Fibroblast of skin of back (primary cell): ENCODE measurements at regions not wholly inside any gene's neighbourhood (a gene's known extent, or its start where the extent isn't known, plus 50 kb on each side); places are given as distances from the start of the nearest gene placed in this dataset.
"Not testable (repeated sequence)": the region's sequence is repeated elsewhere in the genome, so short reads cannot be mapped to it uniquely, and the experiment has no call there.

Experiments used
- DNase-seq: peaks from one replicate; pipeline ENCODE4 v3.0.0-alpha.2; 2013

DNA sequence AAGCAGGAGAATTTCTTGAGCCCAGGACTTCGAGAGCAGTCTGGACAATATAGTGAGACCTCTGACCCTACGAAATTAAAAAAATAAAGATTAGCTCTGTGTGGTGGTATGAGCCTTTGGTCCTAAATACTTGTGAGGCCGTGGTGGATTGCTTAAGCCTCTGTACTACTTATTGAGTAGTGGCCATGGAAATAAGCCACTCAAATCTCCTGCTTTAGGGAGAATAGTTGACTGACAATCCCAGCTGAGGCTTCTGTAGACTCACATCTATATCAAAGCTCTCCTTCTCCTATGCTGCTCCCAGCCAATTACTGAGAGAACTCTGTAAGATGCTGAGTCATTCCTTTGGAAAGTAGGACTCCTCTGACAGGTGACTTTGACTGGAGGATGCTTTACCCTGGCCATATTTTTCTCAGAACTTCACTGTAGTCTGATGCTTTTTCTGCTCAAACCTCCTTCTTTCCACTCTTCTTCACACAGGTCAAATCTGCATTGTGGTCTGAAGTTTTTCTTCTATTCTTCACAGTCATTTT, 420.2 kb downstream of the SLC6A15 start:
- DNase-seq = no peak

DNA sequence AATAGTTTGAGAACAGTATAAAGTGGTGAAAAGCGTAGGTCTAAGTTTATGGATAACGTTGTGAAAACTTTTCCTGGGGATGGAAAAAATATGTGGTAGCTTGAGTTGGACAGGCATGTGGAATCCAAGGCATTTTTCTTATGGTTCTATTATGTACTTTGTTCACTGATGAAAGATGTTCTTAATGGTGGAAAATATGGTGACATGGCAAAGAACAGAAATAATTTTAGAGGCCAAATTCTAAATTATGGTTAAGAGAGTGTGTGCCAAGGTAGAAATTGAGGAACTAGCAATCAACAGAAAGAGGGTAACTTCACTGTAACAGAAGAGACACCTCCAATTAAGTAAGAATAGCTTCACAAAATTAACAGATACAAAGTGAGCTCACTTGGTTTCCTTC, 427.8 kb downstream of the SLC6A15 start:
- DNase-seq = no peak

DNA sequence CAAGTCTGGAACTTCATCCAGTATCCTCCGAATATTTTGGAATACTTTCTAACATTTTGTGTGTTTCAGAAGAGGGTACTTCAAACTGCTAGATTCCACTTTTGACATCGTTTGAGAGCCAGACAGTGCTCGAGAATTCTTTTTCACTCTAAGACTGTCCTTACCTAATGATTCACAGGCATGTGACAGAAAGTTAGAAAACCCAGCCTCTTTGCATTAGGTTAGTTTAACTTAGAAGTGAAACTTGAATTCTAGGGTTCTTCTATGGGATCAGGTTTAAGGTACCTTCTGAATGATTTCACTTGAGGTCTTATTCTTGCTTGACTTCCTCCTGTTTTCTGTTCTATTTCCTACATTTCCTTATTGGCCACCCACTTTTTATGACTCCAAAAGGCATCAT, 431.8 kb downstream of the SLC6A15 start:
- no peak for DNase-seq

DNA sequence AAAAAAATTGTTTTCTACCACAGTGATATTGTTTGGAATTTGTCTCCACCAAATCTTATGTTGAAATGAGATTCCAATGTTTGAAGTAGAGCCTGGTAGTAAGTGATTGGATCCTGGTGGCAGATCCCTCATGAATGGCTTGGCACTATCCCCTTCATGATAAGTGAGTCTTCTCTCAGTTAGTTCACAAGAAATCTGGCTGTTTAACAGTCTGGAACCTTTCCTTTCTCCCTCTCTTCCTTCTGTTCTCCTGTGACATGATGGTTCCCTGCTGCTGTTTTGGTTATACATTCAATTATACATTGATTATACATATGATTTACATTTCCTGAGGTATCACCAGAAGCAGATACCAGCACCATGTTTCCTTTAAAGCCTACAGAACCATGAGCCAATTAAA, 442.2 kb downstream of the SLC6A15 start:
- DNase-seq = no peak

DNA sequence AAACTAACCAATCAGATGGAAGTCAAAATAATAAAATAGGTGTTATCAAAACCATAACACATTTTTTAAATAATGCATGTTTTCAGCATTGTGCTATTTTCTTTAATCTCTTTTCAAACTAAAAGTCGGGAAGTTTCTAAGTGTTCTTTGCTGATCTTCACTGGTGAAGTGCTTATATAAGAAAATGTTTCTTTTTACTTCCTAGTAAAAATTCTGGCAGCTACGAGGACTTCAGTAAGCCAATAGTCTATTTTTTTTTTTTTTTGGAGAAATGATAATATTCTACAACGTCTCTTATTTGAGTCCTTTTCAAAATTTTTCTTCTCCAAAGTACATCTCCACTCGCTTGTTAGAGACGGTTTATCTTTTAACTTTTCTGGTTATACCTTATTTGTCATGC, 448.0 kb downstream of the SLC6A15 start:
- DNase-seq = no peak

DNA sequence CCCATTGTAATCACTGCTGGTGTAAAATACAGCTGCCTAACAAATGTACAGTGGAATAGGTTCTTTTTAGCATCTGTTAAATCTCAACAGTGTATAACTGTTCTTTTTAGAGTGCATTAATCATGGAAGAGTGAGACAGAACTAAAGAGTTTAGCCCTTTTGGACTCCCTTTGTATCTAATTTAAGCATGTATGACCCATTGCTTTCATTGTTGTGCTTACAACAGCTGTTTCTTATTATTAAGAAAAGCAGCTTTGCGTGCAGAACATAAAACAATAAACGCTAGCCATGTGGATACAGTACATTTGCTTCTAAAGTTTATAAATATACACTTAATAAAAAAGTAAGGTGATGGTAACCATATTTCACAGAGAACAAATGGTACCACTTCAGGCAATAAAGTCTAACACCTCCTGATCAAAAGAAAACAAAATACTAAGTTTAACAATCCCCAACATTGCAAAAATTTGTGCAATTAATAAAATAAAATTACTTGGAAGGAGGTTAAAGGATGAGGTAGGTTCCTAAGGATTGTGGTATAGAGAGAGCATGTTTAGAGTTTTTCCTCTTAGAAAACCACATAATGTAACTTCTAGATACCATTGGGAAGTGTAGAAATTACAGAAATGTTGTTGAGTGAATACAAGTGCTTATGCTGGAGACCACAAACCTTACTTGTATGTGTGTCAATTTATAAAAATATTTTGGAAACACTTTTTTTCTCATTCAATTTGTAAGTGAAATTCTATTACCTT, 448.7 kb downstream of the SLC6A15 start:
- DNase-seq = peak; percentile 30

DNA sequence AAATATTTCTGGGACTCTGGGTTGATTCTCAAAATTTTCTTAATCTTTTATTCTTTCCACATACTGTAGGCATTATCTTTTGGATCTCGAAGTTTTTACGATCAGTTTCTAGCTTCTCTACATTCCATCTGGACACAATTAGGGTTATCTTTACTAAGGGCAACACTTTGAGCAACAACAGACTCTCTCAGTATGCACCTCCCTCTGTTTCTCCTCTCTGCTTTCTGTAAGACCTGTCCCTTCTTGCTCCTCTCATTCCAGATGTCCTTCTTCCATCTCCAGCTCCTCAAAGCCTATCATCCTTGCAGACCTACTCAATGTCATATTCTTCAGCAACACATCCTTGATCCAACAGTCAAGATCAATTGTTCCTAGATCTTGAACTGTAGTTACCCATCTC, 457.0 kb downstream of the SLC6A15 start:
- no peak for DNase-seq

DNA sequence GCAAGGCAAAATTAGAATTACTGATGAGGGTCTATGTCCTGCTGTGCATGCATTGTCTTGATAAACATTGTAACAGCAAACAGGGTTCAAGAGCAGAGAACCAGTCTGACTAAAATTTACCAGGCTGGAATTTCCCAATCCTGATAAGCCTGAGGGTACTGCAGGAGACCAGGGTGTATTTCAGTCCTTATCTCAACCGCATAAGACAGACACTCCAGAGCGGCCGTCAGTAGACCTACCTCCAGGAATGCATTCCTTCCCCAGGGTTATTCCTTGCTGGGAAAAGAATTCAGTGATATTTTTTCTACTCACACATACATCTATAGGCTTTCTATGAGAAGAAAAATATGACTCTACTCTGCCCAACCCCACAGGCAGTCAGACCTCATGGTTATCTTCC, 466.1 kb downstream of the SLC6A15 start:
- not testable (repeated sequence) for DNase-seq

DNA sequence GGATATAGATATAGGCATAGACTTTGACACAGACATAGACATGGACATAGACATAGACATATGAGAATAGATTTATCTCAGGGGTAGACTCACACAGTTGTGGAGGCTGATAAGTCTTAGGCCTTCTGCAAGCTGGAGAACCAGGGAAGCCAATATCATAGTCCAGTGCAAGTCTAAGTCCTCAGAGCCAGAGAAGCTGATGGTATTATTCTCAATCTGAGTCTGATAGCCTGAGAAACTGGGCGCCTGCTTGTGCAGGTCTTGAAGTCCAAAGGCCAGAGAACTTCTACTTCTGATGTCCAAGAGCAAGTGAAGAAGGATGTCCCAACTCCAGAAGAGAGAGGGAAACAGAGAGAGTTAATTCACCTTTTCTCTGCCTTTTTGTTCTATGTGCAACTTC, 476.5 kb downstream of the SLC6A15 start:
- DNase-seq = no peak

DNA sequence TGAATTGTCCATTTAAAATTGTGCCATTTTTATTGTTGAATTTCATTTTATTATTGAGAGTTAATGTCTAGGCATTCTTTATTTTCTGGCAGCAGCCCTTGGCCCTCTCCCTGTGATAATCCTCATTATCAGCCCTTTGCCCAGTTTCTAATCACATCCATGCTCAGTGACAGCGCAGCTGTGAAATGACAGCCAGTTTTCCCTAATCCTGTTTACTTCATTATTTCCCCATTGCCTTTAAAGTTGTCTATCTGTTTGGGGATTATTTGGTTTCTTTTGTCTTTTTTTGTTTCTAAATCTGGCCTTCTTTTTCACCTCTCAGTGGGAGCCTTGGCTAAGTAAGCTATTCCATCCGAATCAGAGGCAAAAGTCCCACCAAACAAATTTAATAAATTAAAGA, 476.9 kb downstream of the SLC6A15 start:
- DNase-seq = no peak

DNA sequence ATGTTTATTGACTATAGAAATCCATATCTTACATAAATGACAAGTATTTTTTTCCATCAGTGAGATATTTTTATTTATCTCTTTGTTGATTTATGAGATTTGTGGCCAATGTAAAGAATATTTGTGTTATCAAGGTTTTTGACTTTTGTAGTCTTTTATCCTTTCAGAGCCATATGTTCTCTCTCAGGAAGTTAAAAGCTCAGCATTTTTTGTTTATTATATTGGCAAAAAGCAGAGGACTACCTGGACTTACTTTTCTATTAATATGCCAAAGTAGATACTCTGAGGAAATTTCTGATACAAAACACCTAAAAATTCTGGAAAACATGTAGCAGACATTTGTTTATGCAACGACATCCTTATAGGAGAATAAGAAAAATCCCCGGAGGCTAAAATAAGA, 490.3 kb downstream of the SLC6A15 start:
- no peak for DNase-seq

DNA sequence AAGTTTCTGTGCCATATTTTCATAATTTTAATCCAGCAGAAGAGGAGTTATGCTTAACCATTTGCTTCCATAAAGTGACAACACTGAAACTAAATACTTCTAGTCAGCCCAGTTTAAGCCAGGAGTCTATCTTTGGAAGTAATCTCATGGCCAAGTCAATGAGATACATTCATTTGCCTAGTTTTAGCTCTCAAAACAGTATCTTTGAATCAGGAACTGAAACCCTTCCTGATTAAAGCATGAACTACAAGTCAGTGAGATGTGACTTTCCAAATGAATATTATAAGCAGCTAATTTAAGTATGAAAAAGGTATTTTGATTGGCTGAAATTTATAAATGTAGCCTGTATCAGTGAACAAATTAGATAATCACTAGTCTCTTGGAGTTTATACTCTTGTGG, 491.5 kb downstream of the SLC6A15 start:
- no peak for DNase-seq

DNA sequence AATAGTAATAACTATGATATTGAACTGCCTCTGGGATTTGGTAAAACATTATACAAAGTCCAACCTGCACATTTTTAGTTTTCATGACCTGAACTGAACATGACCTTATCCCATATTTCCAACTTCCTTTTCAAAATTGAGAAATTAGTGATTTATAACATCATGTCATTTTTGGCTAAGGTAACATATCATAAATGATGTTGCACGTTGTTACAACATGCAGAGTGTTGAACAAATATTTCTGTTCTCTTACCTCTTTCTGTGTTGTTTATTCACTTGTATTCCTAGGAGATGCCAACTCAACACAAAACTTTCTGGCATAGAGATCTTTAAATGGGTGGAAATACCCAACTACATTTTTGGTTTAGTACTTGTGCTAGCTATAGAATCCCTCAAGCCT, 496.0 kb downstream of the SLC6A15 start:
- no peak for DNase-seq

DNA sequence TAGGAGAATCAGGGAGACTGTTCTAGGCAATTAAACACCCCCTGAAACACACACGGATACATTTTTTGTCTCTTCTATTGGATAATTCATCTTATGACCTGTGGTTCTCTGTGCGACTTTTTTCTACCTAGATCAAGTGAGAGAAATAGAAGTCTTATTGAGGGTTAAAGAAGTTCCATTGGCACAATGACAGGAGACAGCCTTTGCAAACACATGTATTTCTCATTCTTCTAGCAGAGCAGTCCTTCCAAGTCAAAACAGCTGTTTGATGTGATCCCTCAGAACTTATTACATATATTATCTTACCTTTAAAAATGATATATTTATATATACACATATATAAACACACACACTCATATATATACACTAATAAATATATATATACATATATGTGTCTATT, 496.7 kb downstream of the SLC6A15 start:
- no peak for DNase-seq

DNA sequence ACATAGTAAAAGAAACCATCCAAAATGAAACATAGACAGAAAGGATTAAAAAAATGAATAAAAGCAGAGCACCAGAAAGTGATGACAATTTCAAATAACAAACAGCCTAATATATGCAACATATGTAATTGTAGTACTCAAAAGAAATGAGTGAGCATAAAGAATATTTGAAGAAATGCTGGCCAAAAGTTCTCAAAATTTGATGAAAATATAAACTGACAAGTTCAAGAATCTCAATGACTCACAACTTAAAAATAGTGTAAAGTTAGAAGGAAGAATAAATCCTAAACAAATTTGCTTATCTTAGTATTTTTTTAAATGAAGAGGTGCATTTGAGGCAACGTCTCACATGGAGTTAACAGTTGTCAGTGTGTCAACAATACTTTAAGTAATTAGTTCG, 498.9 kb downstream of the SLC6A15 start:
- no peak for DNase-seq

DNA sequence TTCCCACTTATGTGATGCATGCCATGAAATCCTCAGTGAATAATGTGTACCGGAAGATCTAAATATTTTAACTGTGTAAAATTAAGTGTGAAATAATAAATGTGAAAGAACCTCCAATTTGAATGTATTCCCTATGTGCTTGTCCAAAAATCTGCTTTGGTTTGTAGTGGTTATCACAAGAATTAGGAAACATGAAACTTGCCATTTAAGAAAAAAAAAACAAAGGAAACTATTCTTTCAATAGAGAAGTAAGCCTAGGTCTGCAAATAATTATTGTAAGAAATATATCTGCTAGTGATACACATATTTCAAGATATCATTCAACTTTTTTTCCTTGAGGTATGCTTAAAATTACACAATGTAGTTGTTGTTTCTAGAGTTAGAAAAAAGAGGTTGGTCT, 500.4 kb downstream of the SLC6A15 start:
- DNase-seq = peak; percentile 31

DNA sequence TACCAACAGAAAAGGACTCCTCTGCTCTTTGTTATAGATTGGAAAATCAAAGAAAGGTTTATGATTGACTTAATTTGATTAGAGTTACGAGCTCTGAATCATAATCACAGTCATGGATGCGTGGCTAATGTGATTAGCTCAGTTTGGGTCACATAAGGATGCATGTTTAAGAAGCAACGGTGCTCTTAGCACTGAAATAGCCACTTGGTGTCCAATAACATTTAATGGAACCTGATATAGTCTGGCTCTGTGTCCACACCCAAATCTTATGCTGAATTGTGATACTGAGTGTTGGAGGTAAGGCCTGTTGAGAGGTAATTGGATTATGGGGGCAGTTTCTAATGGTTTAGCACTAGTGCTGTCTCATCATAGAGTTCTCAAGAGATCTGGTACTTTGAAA, 501.6 kb downstream of the SLC6A15 start:
- DNase-seq = no peak

DNA sequence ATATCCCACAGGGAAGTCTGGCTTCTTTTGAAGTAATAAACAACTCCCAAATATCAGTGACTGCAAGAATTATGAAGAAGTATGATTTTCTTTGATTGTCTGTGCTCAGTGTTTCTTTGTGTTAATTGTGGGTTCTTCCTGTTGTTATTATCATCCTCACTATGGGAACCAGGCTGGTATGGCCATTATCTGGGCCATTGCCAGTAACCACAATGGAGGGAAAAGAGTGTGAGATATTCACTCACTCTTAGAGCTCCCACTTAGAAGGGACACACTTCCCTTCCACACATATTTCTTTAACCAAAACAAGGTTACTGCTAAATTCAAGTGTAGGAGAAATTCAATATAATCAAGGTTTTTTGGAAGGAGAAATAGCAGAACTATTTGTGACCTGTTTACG, 503.7 kb downstream of the SLC6A15 start:
- peak; percentile 50 for DNase-seq

DNA sequence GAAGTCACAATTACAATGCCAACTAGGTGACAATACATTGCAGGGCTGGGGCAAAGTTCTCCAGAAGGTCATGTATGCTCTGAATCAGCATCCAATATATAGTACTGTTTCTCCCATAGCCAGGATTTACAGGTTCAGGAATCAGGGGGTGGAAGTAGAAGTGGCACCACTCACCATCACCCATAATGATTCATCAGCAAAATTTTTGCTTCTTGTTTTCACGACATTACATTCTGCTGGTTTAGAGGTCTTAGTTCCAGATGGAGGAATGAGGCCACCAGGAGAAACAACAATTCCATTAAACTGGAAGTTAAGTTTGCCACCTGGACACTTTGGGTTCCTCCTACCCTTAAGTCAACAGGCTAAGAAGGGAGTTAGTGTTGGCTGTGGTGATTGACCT, 505.9 kb downstream of the SLC6A15 start:
- not testable (repeated sequence) for DNase-seq

DNA sequence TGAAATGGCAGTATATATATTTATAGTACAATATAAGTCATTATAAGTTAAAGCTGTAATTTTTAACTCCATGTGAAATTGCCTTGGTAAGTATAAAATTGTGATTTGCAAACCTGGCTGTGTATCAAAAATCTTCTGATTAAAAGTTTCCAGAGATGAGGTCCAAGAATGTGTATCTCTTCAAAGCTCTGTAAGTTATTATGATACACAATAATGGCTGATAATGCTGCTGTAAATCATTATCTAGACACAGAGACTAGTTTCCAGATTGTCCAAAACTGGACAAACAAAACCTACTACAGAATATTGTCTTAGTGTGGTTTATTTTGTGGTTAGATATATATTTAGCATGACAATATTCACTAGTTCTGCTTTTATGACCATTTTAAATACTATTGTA, 514.8 kb downstream of the SLC6A15 start:
- DNase-seq = no peak

DNA sequence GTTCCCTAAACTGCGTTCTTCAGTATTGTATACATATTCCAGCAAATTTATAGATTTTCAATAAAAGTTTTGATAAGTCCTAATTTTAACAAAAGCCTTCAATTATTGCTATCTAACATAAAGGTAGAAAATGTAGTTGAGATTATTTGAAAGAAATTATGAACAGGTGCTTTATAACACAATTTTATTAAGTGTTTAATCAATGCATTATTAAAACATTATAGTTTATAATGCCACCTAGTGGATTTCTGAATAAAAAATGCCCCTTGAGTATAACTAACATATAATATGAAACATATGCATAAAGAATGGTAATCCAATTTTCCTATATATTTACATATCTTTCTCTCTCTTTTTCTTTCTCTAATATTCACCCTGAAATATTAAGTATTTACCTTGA, 515.3 kb downstream of the SLC6A15 start:
- DNase-seq = peak; percentile 13

DNA sequence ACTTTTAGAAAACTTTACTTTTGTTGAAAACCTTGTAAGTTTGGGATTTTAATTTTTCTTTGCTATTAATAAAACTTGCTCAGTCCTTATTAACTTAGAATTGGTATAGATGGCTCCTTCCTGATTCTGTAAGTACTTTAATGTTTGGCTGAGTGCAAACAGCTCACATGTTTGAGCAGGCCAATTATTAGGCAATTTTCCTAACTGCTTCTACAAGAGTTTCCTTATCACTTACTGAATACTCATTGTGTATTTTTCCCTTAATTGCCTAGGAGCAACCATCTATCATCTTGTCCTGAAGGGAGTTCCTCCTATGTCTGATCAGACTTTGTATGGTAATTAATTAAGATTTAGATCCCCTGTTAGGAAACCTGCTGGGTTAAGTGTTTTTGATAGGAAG, 521.4 kb downstream of the SLC6A15 start:
- not testable (repeated sequence) for DNase-seq

DNA sequence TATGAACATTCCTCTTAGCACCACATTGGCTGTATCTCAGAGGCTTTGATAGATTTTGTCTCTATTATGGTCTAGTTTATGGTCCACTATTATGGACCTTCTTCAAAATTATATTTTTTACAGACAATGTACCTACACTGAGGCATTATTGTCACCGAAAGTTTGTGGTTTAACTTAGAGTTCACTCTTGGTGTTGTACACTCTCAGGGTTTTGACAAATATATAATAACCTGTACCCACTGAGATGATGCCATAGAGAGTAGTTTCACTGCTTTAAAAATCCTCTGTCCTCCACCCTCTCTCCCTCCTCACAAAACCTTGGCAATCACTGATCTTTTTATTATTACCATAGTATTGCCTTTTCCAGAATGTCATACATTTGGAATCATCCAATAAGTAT, 528.2 kb downstream of the SLC6A15 start:
- no peak for DNase-seq

DNA sequence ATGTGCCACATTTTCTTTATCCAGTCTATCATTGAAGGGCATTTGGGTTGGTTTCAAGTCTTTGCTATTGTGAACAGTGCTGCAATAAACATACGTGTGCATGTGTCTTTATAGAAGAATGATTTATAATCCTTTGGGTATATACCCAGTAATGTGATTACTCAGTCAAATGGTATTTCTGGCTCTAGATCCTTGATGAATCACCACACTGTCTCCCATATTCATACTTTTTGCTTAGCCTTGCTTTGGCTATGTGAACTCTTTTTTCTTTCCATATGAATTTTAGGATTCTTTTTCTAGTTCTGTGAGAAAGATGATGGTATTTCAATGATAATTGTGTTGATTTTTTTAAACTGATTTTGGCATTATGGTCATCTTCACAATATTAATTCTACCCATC, 530.1 kb downstream of the SLC6A15 start:
- DNase-seq = peak; percentile 92

DNA sequence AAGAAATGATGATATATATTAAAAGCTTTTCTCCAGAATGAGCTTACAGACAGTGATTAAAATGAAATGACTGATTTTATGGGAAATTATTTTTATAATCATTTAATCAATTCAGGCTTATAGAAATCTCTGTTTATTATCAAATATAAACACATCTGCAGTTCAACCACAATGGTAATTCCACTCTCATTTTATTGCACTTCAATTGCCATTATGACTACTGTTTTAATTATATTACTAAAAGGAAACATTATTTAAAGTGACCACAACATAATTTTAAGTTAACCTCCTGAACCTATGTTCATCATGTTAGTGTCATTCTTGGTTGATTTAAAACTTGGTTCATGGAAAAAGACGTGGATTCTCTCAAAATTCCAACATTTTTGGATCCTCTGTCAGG, 536.3 kb downstream of the SLC6A15 start:
- DNase-seq = no peak
